Spleen (tissue), 11 donors: ENCODE measurements at regions not wholly inside any gene's neighbourhood (a gene's known extent, or its start where the extent isn't known, plus 50 kb on each side); places are given as distances from the start of the nearest gene placed in this dataset.

Source experiments
- DNase-seq: peaks from one replicate; pipeline ENCODE4 v3.0.0-alpha.2; 2020
- H3K27ac ChIP-seq, 8 donors: fragments of 200-600 bp; sonication (generic) in 7 of 8; 1 replicate in 4 of 8; 2 replicates in 4 of 8; pipeline versions ENCODE4 v1.5.0 to v1.8.0; 2016 to 2021; ENCODE audit warnings: inconsistent platforms in 4 of 8, mild to moderate bottlenecking in 4 of 8, moderate library complexity in 1 of 8
- H3K27me3 ChIP-seq, 7 donors: fragments of 200-600 bp; sonication (generic) in 6 of 7; replicated peaks in 1 of 7; 1 replicate in 4 of 7; 2 replicates in 3 of 7; pipeline versions ENCODE4 v1.5.0 to v1.8.0; 2016 to 2021; ENCODE audit warnings: inconsistent platforms in 3 of 7, mild to moderate bottlenecking in 1 of 7
- H3K36me3 ChIP-seq, 6 donors: fragments of 200-600 bp; sonication (generic) in 5 of 6; 1 replicate in 4 of 6; 2 replicates in 2 of 6; pipeline versions ENCODE4 v1.5.0 to v1.8.0; 2016 to 2021; ENCODE audit warnings: inconsistent platforms in 2 of 6
- H3K4me1 ChIP-seq, 6 donors: fragments of 200-600 bp; sonication (generic) in 5 of 6; 1 replicate in 3 of 6; 2 replicates in 3 of 6; pipeline versions ENCODE4 v1.5.0 to v1.8.0; 2016 to 2021; ENCODE audit warnings: inconsistent platforms in 3 of 6
- H3K4me3 ChIP-seq, 8 donors: fragments of 200-600 bp; sonication (generic) in 7 of 8; 1 replicate in 4 of 8; 2 replicates in 4 of 8; pipeline versions ENCODE4 v1.5.0 to v1.8.0; 2016 to 2021; ENCODE audit warnings: inconsistent platforms in 4 of 8, mild to moderate bottlenecking in 4 of 8, moderate library complexity in 2 of 8
- H3K9me3 ChIP-seq, 8 donors: fragments of 200-600 bp; sonication (generic) in 7 of 8; 1 replicate in 4 of 8; 2 replicates in 4 of 8; pipeline versions ENCODE4 v1.5.0 to v1.8.0; 2016 to 2021; ENCODE audit warnings: inconsistent platforms in 4 of 8
- CTCF ChIP-seq, 11 experiments: fragments of 200-600 bp in 7 of 11; fragments of 450-650 bp in 4 of 11; sonication (generic) in 4 of 11; IDR thresholded peaks in 8 of 11; conservative IDR thresholded peaks in 3 of 11; 1 replicate in 7 of 11; 2 replicates in 4 of 11; pipeline versions ENCODE4 v1.4.0 to v1.8.0; 2016 to 2021; ENCODE audit warnings: antibody characterized with exemption in 11 of 11, inconsistent platforms in 4 of 11, mild to moderate bottlenecking in 1 of 11
- POLR2A ChIP-seq, 3 donors: fragments of 450-650 bp; IDR thresholded peaks; one replicate each; pipeline ENCODE4 v1.5.1; 2017; ENCODE audit warnings: antibody characterized with exemption in 3 of 3, mild to moderate bottlenecking in 1 of 3
- POLR2AphosphoS5 ChIP-seq, 3 donors: sonication (generic); formaldehyde crosslinking; IDR thresholded peaks; one replicate each; pipeline ENCODE4 v1.5.1; 2017; ENCODE audit warnings: antibody characterized with exemption in 3 of 3
- WGBS, 5 donors: extraction: QIAGEN DNeasy Blood & Tissue Kit in 3 of 5; methylation state at CpG; one replicate each; pipeline versions ENCODE4 v1.1.5 to v1.1.7; 2013 to 2018; 5-methylcytosine and 5-hydroxymethylcytosine counted together
- intact Hi-C: fragments of 100-400 bp; cut with DNase I; formaldehyde crosslinking; loops from one replicate; pipeline ENCODE4 v1.15.0; 2023; ENCODE audit warnings: low total_unique reads
- donor health status: healthy with polysubstance abuse.
- donor health status: DM: no; HTN: no; CAD: no; lungs with moderate emphysema.
- donor health status: DM: no; HTN: no; CAD: no.
- donor health status: Bipolar disorder and iron deficiency.
- donor health status: healthy.
- donor health status: DM: no; HTN: no; CAD: no.
- donor health status: DM: yes; HTN: yes; CAD: no.

- 63 to 80% (median 78%) methylated on average over 7 of the region's 7 CpGs for WGBS, 5 donors
- H3K27me3 ChIP-seq: no peaks in the 10 kb centered on the region
- no peak for DNase-seq
- no peak overlapping the region for H3K4me3 ChIP-seq
- H3K27ac ChIP-seq: no peak overlapping the region
- intact Hi-C loops: no loop called here
- TF ChIP-seq POLR2AphosphoS5 (IDR thresholded peaks at IDR 0.05) (no peak), POLR2A (IDR thresholded peaks at IDR 0.05) (no peak), CTCF (IDR thresholded peaks at IDR 0.05 in 8 of 11, conservative IDR thresholded peaks at IDR 0.05 in 3 of 11) (no peak)
- no peaks in the 10 kb centered on the region for H3K36me3 ChIP-seq
- no peaks in the 10 kb centered on the region for H3K4me1 ChIP-seq
- H3K9me3 ChIP-seq: no peaks in the 10 kb centered on the region
Measured at GRCh38 chr6:63509652-63510352, 62.5 kb upstream of the LOC128125822 start.

- TF ChIP-seq POLR2AphosphoS5 (IDR thresholded peaks at IDR 0.05) (no peak), POLR2A (IDR thresholded peaks at IDR 0.05) (no peak), CTCF (IDR thresholded peaks at IDR 0.05 in 8 of 11, conservative IDR thresholded peaks at IDR 0.05 in 3 of 11) (no peak)
- 75 to 84% (median 79%) methylated on average over 2 of the region's 2 CpGs for WGBS, 5 donors
- intact Hi-C loops: no loop called here
Measured at GRCh38 chr6:63510353-63510686, 62.0 kb upstream of the LOC128125822 start.

GRCh38 chr6:63510849-63511248, 61.4 kb upstream of the LOC128125822 start:
- intact Hi-C loops: no loop called here
- 83 to 97% (median 93%) methylated on average over 4 of the region's 4 CpGs for WGBS, 5 donors

More at GRCh38 chr6:63510353-63510686, 62.0 kb upstream of the LOC128125822 start:
- H3K27me3 ChIP-seq: no peaks in the 10 kb centered on the region
- H3K27ac ChIP-seq: no peak overlapping the region
- H3K36me3 ChIP-seq: no peaks in the 10 kb centered on the region
- H3K9me3 ChIP-seq: no peaks in the 10 kb centered on the region
- DNase-seq: no peak
- H3K4me3 ChIP-seq: no peak overlapping the region
- no peaks in the 10 kb centered on the region for H3K4me1 ChIP-seq

More at GRCh38 chr6:63510849-63511248, 61.4 kb upstream of the LOC128125822 start:
- H3K36me3 ChIP-seq: no peaks in the 10 kb centered on the region
- no peak overlapping the region for H3K27ac ChIP-seq
- no peaks in the 10 kb centered on the region for H3K27me3 ChIP-seq
- no peaks in the 10 kb centered on the region for H3K4me1 ChIP-seq
- DNase-seq: no peak
- TF ChIP-seq POLR2A (IDR thresholded peaks at IDR 0.05): no peak
- no peak for TF ChIP-seq CTCF (IDR thresholded peaks at IDR 0.05 in 8 of 11, conservative IDR thresholded peaks at IDR 0.05 in 3 of 11)
- TF ChIP-seq POLR2AphosphoS5 (IDR thresholded peaks at IDR 0.05): no peak
- H3K9me3 ChIP-seq: no peaks in the 10 kb centered on the region
- no peak overlapping the region for H3K4me3 ChIP-seq
